ENCODE measurements at regions not wholly inside any gene's neighbourhood (a gene's known extent, or its start where the extent isn't known, plus 50 kb on each side); places are given as distances from the start of the nearest gene placed in this dataset.

GRCh38 chr9:11349187-11349586 lies 736.4 kb upstream of the PTPRD start:
- TF ChIP-seq CTCF (conservative IDR thresholded peaks at IDR 0.05; ENCODE audit: low read length) = no peak
- no peak overlapping the region for H3K4me3 ChIP-seq (ENCODE audit: low read length)
- DNase-seq (ENCODE audit: low read depth) = no peak

- TF ChIP-seq CTCF (conservative IDR thresholded peaks at IDR 0.05; ENCODE audit: low read length) = no peak
- DNase-seq (ENCODE audit: low read depth) = no peak
- H3K4me3 ChIP-seq (ENCODE audit: low read length) = no peak overlapping the region
These were observed 739.8 kb upstream of the PTPRD start for GRCh38 chr9:11352612-11353011.

GRCh38 chr9:11356067-11356466 lies 743.3 kb upstream of the PTPRD start:
- TF ChIP-seq CTCF (conservative IDR thresholded peaks at IDR 0.05; ENCODE audit: low read length) = no peak
- H3K4me3 ChIP-seq (ENCODE audit: low read length) = no peak overlapping the region
- DNase-seq (ENCODE audit: low read depth) = no peak

GRCh38 chr9:11366585-11367129 lies 753.9 kb upstream of the PTPRD start:
- DNase-seq (ENCODE audit: low read depth) = no peak
- no peak overlapping the region for H3K4me3 ChIP-seq (ENCODE audit: low read length)
- TF ChIP-seq CTCF (conservative IDR thresholded peaks at IDR 0.05; ENCODE audit: low read length) = no peak

GRCh38 chr9:11374926-11375325 lies 762.1 kb upstream of the PTPRD start:
- TF ChIP-seq CTCF (conservative IDR thresholded peaks at IDR 0.05; ENCODE audit: low read length) = no peak
- H3K4me3 ChIP-seq (ENCODE audit: low read length) = no peak overlapping the region
- no peak for DNase-seq (ENCODE audit: low read depth)

GRCh38 chr9:11402621-11403020 lies 789.8 kb upstream of the PTPRD start:
- no peak for DNase-seq (ENCODE audit: low read depth)
- no peak for TF ChIP-seq CTCF (conservative IDR thresholded peaks at IDR 0.05; ENCODE audit: low read length)
- H3K4me3 ChIP-seq (ENCODE audit: low read length) = no peak overlapping the region

- no peak for DNase-seq (ENCODE audit: low read depth)
- TF ChIP-seq CTCF (conservative IDR thresholded peaks at IDR 0.05; ENCODE audit: low read length) = no peak
- H3K4me3 ChIP-seq (ENCODE audit: low read length) = no peak overlapping the region
These were observed 801.4 kb upstream of the PTPRD start for GRCh38 chr9:11414241-11414640.
